GM23338 (cell line): ENCODE measurements at regions not wholly inside any gene's neighbourhood (a gene's known extent, or its start where the extent isn't known, plus 50 kb on each side); places are given as distances from the start of the nearest gene placed in this dataset.

Experiments used
- ATAC-seq: fragments of 200-7000 bp; cut with Tn5 transposase; 3 replicates; pipeline ENCODE4 v1.9.1; 2020
- DNase-seq: peaks from one replicate; pipeline ENCODE4 v3.0.0-alpha.2; 2015; ENCODE audit warnings: low spot score
- H2AFZ ChIP-seq: fragments of 200-600 bp; sonication (generic); 2 replicates; pipeline ENCODE4 v1.8.0; 2016; ENCODE audit warnings: antibody characterized with exemption, mild to moderate bottlenecking, moderate library complexity
- H3F3A ChIP-seq: fragments of 200-600 bp; sonication (generic); replicated peaks from 2 replicates; pipeline ENCODE4 v1.8.0; 2017; ENCODE audit warnings: antibody characterized with exemption, mixed run types, low read depth
- H3K27ac ChIP-seq: fragments of 200-600 bp; sonication (generic); 2 replicates; pipeline ENCODE4 v1.6.1; 2016; ENCODE audit warnings: low read depth
- H3K27me3 ChIP-seq: fragments of 200-600 bp; sonication (generic); 2 replicates; pipeline ENCODE4 v1.8.0; 2016; ENCODE audit warnings: mild to moderate bottlenecking, mixed run types, moderate library complexity; ENCODE audit not compliant: insufficient read depth
- H3K36me3 ChIP-seq: fragments of 200-600 bp; sonication (generic); 2 replicates; pipeline ENCODE4 v1.8.0; 2016; ENCODE audit warnings: mild to moderate bottlenecking; ENCODE audit not compliant: insufficient read depth
- H3K4me1 ChIP-seq: fragments of 200-600 bp; sonication (generic); 2 replicates; pipeline ENCODE4 v1.8.0; 2016; ENCODE audit warnings: mild to moderate bottlenecking, moderate library complexity; ENCODE audit not compliant: insufficient read depth
- H3K4me2 ChIP-seq: fragments of 200-600 bp; sonication (generic); 2 replicates; pipeline ENCODE4 v1.7.1; 2017; ENCODE audit warnings: mixed run types
- H3K4me3 ChIP-seq: fragments of 200-600 bp; sonication (generic); 2 replicates; pipeline ENCODE4 v1.6.1; 2016; ENCODE audit warnings: mixed run types
- H3K79me2 ChIP-seq: fragments of 200-600 bp; sonication (generic); replicated peaks from 2 replicates; pipeline ENCODE4 v1.8.0; 2017; ENCODE audit warnings: mild to moderate bottlenecking; ENCODE audit not compliant: insufficient read depth
- H3K9me2 ChIP-seq: fragments of 200-600 bp; sonication (generic); 2 replicates; pipeline ENCODE4 v1.8.0; 2017; ENCODE audit not compliant: insufficient read depth
- H4K20me1 ChIP-seq: fragments of 200-600 bp; sonication (generic); replicated peaks from 2 replicates; pipeline ENCODE4 v1.8.0; 2017; ENCODE audit warnings: mild to moderate bottlenecking; ENCODE audit not compliant: insufficient read depth
- H3K27ac Mint-ChIP-seq: 2 replicates; pipeline ENCODE4 v1.8.0; 2020; ENCODE audit warnings: inconsistent platforms, mild to moderate bottlenecking, moderate library complexity, mixed read lengths
- H3K27me3 Mint-ChIP-seq: 3 replicates; pipeline ENCODE4 v1.8.0; 2022; ENCODE audit warnings: low read depth, mild to moderate bottlenecking, moderate library complexity, mixed read lengths, inconsistent platforms; ENCODE audit not compliant: insufficient read depth, poor library complexity
- H3K36me3 Mint-ChIP-seq: 3 replicates; pipeline ENCODE4 v1.8.0; 2021; ENCODE audit warnings: low read depth, mild to moderate bottlenecking, inconsistent platforms, moderate library complexity, mixed read lengths
- H3K4me1 Mint-ChIP-seq: 3 replicates; pipeline ENCODE4 v1.8.0; 2020; ENCODE audit warnings: mild to moderate bottlenecking, inconsistent platforms, mixed read lengths
- H3K4me3 Mint-ChIP-seq: 3 replicates; pipeline ENCODE4 v1.8.0; 2021; ENCODE audit warnings: moderate library complexity, mild to moderate bottlenecking, inconsistent platforms, mixed read lengths
- H3K9me3 Mint-ChIP-seq: 3 replicates; pipeline ENCODE4 v1.8.0; 2020; ENCODE audit warnings: moderate library complexity, mild to moderate bottlenecking, inconsistent platforms, mixed read lengths
- CREB1 ChIP-seq: fragments of 250-450 bp; sonication (Bioruptor Pico); IDR thresholded peaks from 2 replicates; pipeline ENCODE4 v1.5.0; 2020; ENCODE audit warnings: low read depth, mild to moderate bottlenecking, moderate library complexity
- ETS1 ChIP-seq: IDR thresholded peaks from 2 replicates; pipeline ENCODE4 v1.6.1; 2016; ENCODE audit warnings: antibody characterized with exemption
- EZH2 ChIP-seq: fragments of 200-600 bp; sonication (generic); IDR thresholded peaks from one replicate; pipeline ENCODE4 v1.8.0; 2017; ENCODE audit warnings: antibody characterized with exemption, mild to moderate bottlenecking, low read depth; ENCODE audit not compliant: unreplicated experiment
- EZH2phosphoT487 ChIP-seq: fragments of 200-600 bp; sonication (generic); IDR thresholded peaks from one replicate; pipeline ENCODE4 v1.8.1; 2018; ENCODE audit warnings: antibody characterized with exemption; ENCODE audit not compliant: unreplicated experiment
- JUNB ChIP-seq: IDR thresholded peaks from one replicate; pipeline ENCODE4 v1.6.1; 2016; ENCODE audit warnings: antibody characterized with exemption; ENCODE audit not compliant: unreplicated experiment
- NANOG ChIP-seq: IDR thresholded peaks from 2 replicates; pipeline ENCODE4 v1.6.1; 2016; ENCODE audit warnings: antibody characterized with exemption, borderline replicate concordance
- STAT1 ChIP-seq: IDR thresholded peaks from one replicate; pipeline ENCODE4 v1.6.1; 2016; ENCODE audit warnings: antibody characterized with exemption; ENCODE audit not compliant: unreplicated experiment
- ZNF331 ChIP-seq: fragments of 250-450 bp; sonication (Bioruptor Pico); IDR thresholded peaks from 2 replicates; pipeline ENCODE4 v1.5.0; 2020; ENCODE audit warnings: low read depth, mild to moderate bottlenecking, moderate library complexity
- ZNF462 ChIP-seq: fragments of 250-450 bp; sonication (Bioruptor Pico); IDR thresholded peaks from 2 replicates; pipeline ENCODE4 v1.5.0; 2020; ENCODE audit warnings: mild to moderate bottlenecking, moderate library complexity
- TF ChIP-seq, protein P1 (sequence below): IDR thresholded peaks from one replicate; pipeline ENCODE4 v1.6.1; 2018; ENCODE audit warnings: antibody characterized with exemption; ENCODE audit not compliant: unreplicated experiment
- TF ChIP-seq, protein P2 (sequence below), 2 experiments: fragments of 200-600 bp in 1 of 2; sonication (generic) in 1 of 2; conservative IDR thresholded peaks; 2 replicates each; pipeline versions ENCODE4 v1.5.1 to v1.6.1; 2016 to 2017; ENCODE audit warnings: antibody characterized with exemption in 2 of 2, low read depth in 2 of 2, mild to moderate bottlenecking in 2 of 2, moderate library complexity in 1 of 2

DNA sequence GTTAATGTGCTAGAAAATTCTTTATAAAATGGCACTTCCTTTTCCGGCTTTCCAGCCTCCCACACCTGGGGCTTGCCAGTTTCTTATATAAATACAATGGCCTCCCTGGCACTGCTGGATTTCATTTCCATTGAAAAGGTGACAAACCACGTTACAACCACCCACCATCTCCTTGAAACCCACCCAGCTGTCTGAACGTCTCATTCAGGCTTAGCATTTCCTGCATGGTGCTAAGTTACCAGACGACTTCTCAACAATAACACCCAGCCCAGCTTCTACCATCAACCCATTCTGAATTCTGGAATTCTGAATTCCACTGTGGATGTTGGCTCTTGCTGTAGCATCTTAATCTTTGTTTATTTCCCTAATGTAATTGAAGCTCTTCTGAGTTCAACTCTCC, 499.8 kb upstream of the CELF2 start:
- Mint-ChIP-seq H3K27ac (no peak overlapping the region), H3K4me1 (0 out of 3 replicates have a peak, but pooled peaks cover 3% of the 10 kb centered on the region), H3K4me3 (no peak overlapping the region), H3K27me3 (peaks cover 4% of the 10 kb centered on the region), H3K36me3 (no peaks in the 10 kb centered on the region), H3K9me3 (no peaks in the 10 kb centered on the region)
- no peaks in the 10 kb centered on the region for H3K4me1 ChIP-seq
- H4K20me1 ChIP-seq = no peaks in the 10 kb centered on the region
- H3K4me2 ChIP-seq = no peak overlapping the region
- ATAC-seq (no peak), DNase-seq (no peak)
- no peaks in the 10 kb centered on the region for H3K36me3 ChIP-seq
- no peaks in the 10 kb centered on the region for H3F3A ChIP-seq
- H3K9me2 ChIP-seq = peaks cover 10% of the 10 kb centered on the region
- H2AFZ ChIP-seq = peak overlapping the region; percentile 38
- H3K4me3 ChIP-seq = no peak overlapping the region
- H3K27ac ChIP-seq = no peak overlapping the region
- no peaks in the 10 kb centered on the region for H3K79me2 ChIP-seq
- H3K27me3 ChIP-seq = no peaks in the 10 kb centered on the region
- TF ChIP-seq, protein P1, sequence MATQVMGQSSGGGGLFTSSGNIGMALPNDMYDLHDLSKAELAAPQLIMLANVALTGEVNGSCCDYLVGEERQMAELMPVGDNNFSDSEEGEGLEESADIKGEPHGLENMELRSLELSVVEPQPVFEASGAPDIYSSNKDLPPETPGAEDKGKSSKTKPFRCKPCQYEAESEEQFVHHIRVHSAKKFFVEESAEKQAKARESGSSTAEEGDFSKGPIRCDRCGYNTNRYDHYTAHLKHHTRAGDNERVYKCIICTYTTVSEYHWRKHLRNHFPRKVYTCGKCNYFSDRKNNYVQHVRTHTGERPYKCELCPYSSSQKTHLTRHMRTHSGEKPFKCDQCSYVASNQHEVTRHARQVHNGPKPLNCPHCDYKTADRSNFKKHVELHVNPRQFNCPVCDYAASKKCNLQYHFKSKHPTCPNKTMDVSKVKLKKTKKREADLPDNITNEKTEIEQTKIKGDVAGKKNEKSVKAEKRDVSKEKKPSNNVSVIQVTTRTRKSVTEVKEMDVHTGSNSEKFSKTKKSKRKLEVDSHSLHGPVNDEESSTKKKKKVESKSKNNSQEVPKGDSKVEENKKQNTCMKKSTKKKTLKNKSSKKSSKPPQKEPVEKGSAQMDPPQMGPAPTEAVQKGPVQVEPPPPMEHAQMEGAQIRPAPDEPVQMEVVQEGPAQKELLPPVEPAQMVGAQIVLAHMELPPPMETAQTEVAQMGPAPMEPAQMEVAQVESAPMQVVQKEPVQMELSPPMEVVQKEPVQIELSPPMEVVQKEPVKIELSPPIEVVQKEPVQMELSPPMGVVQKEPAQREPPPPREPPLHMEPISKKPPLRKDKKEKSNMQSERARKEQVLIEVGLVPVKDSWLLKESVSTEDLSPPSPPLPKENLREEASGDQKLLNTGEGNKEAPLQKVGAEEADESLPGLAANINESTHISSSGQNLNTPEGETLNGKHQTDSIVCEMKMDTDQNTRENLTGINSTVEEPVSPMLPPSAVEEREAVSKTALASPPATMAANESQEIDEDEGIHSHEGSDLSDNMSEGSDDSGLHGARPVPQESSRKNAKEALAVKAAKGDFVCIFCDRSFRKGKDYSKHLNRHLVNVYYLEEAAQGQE = no peak
- TF ChIP-seq EZH2 = no peak
- TF ChIP-seq ZNF462 (CRISPR knock-in tag) = no peak
- no peak for TF ChIP-seq STAT1
- TF ChIP-seq JUNB = no peak
- TF ChIP-seq NANOG = no peak
- no peak for TF ChIP-seq CREB1 (CRISPR knock-in tag)
- no peak for TF ChIP-seq ZNF331 (CRISPR knock-in tag)
- no peak for TF ChIP-seq EZH2phosphoT487
- TF ChIP-seq, protein P2, sequence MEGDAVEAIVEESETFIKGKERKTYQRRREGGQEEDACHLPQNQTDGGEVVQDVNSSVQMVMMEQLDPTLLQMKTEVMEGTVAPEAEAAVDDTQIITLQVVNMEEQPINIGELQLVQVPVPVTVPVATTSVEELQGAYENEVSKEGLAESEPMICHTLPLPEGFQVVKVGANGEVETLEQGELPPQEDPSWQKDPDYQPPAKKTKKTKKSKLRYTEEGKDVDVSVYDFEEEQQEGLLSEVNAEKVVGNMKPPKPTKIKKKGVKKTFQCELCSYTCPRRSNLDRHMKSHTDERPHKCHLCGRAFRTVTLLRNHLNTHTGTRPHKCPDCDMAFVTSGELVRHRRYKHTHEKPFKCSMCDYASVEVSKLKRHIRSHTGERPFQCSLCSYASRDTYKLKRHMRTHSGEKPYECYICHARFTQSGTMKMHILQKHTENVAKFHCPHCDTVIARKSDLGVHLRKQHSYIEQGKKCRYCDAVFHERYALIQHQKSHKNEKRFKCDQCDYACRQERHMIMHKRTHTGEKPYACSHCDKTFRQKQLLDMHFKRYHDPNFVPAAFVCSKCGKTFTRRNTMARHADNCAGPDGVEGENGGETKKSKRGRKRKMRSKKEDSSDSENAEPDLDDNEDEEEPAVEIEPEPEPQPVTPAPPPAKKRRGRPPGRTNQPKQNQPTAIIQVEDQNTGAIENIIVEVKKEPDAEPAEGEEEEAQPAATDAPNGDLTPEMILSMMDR (conservative IDR thresholded peaks at IDR 0.05; ENCODE audit: low read depth in 2 of 2) = no peak
- no peak for TF ChIP-seq ETS1
